DOHH2 (cell line): ENCODE measurements at regions not wholly inside any gene's neighbourhood (a gene's known extent, or its start where the extent isn't known, plus 50 kb on each side); places are given as distances from the start of the nearest gene placed in this dataset.

Experiments used
- EZH2phosphoT487 ChIP-seq: fragments of 200-600 bp; sonication (generic); IDR thresholded peaks from 2 replicates; pipeline ENCODE4 v1.6.1; 2017; ENCODE audit warnings: borderline replicate concordance, mild to moderate bottlenecking, antibody characterized with exemption, low read length, moderate library complexity, mixed read lengths
- TF ChIP-seq, protein P1 (sequence below): fragments of 200-600 bp; sonication (generic); IDR thresholded peaks from one replicate; pipeline ENCODE4 v1.5.1; 2014; ENCODE audit warnings: antibody characterized with exemption, mild to moderate bottlenecking, low read depth, low read length; ENCODE audit not compliant: poor library complexity, severe bottlenecking

DNA sequence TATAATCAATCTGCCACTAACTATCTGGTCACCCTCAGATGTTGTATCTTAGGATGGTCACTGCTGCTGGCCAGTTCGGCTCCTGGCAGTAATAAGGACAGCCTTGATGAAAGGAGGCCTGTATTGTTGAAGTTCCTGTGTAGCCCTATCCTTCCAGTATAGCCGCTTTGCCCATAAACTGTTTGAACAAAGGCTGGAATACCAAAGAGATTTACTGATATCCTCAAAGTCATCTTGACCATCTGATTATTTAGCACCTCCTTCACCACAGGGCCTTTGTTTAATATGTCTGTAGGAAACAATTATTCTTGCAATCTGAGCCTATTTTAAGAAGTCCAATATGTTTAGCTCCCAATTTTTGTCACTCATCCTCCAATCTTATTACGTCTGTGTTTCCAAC is 77.7 kb downstream of the HYCC1 start:
- TF ChIP-seq, protein P1, sequence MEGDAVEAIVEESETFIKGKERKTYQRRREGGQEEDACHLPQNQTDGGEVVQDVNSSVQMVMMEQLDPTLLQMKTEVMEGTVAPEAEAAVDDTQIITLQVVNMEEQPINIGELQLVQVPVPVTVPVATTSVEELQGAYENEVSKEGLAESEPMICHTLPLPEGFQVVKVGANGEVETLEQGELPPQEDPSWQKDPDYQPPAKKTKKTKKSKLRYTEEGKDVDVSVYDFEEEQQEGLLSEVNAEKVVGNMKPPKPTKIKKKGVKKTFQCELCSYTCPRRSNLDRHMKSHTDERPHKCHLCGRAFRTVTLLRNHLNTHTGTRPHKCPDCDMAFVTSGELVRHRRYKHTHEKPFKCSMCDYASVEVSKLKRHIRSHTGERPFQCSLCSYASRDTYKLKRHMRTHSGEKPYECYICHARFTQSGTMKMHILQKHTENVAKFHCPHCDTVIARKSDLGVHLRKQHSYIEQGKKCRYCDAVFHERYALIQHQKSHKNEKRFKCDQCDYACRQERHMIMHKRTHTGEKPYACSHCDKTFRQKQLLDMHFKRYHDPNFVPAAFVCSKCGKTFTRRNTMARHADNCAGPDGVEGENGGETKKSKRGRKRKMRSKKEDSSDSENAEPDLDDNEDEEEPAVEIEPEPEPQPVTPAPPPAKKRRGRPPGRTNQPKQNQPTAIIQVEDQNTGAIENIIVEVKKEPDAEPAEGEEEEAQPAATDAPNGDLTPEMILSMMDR, result no peak
- TF ChIP-seq EZH2phosphoT487, result no peak
